ENCODE measurements at regions not wholly inside any gene's neighbourhood (a gene's known extent, or its start where the extent isn't known, plus 50 kb on each side); places are given as distances from the start of the nearest gene placed in this dataset.

DNA sequence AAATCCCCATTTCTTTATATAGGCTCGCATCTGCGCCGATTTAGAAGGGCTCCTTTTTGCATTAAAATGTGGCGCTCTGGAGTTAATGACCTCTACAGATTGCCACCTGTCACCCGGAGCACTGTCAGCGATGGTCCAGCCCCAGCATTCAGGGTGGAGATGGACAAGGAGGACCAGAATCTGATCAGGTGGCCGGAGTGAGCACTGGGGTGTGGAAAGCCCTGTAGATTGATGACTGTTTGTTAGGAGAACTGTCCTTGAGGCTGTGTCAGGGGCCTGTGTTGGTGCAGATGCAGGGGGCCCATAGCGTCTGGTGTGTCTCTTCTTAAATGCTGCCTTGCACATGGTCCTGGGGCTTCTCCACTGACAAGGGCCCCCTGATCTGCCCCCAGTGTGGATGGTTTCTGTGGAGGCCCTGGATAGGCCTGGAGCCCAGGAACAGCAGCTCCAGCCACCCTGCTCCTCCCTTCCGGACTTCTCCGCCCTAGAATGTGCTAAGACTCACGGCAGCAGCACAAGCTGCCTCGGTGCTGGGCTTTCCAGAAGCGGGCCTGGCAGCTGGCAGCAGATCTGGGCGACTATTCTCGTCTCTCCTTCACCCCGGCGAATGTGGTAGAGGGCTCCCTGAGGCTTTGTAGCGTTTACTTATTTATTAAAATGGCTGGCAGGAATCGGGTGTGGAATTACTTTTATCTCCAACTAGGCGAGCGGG lies 1333.3 kb downstream of the BRD1 start:
- TF ChIP-seq, protein P1, sequence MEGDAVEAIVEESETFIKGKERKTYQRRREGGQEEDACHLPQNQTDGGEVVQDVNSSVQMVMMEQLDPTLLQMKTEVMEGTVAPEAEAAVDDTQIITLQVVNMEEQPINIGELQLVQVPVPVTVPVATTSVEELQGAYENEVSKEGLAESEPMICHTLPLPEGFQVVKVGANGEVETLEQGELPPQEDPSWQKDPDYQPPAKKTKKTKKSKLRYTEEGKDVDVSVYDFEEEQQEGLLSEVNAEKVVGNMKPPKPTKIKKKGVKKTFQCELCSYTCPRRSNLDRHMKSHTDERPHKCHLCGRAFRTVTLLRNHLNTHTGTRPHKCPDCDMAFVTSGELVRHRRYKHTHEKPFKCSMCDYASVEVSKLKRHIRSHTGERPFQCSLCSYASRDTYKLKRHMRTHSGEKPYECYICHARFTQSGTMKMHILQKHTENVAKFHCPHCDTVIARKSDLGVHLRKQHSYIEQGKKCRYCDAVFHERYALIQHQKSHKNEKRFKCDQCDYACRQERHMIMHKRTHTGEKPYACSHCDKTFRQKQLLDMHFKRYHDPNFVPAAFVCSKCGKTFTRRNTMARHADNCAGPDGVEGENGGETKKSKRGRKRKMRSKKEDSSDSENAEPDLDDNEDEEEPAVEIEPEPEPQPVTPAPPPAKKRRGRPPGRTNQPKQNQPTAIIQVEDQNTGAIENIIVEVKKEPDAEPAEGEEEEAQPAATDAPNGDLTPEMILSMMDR (IDR thresholded peaks at IDR 0.05): no peak
- no peak for TF ChIP-seq EZH2 (IDR thresholded peaks at IDR 0.05; ENCODE audit: borderline replicate concordance, insufficient read depth, low read depth, low read length, poor library complexity, severe bottlenecking)
